K562 (cell line): ENCODE measurements at regions not wholly inside any gene's neighbourhood (a gene's known extent, or its start where the extent isn't known, plus 50 kb on each side); places are given as distances from the start of the nearest gene placed in this dataset.

Experiments
- ATAC-seq: fragments of 200-7000 bp; cut with Tn5 transposase; 3 replicates; pipeline ENCODE4 v1.9.1; 2020; ENCODE audit warnings: moderate library complexity
- BruUV-seq: library from RNA; stranded (reverse); fragments of 400-500 nt; replicated peaks from 2 replicates; lab custom pipeline; 2021; lab: Mats Ljungman, UMichigan
- CTCF ChIA-PET: fragments of 300-600 bp; formaldehyde crosslinking; extraction: SDS; loops from one replicate; lab custom pipeline; 2021; ENCODE audit warnings: low intra/inter-chr PET ratio; lab: Yijun Ruan, JAX
- POLR2A ChIA-PET: fragments of 300-600, 350-650 bp; sonication (Branson Sonifier 250); formaldehyde crosslinking; extraction: SDS; loops from one replicate; lab custom pipeline; 2021; ENCODE audit warnings: antibody characterized with exemption, inconsistent platforms; lab: Yijun Ruan, JAX
- DNase-seq, 4 experiments: peaks; one replicate each; pipeline versions ENCODE4 v3.0.0 to v3.0.0-alpha.2; 2011 to 2018; ENCODE audit warnings: low spot score in 3 of 4, mixed read lengths in 3 of 4; ENCODE audit errors: extremely low read depth in 1 of 4
- FAIRE-seq: peaks from 2 replicates; lab custom pipeline; 2011; peaks lifted over from hg19 to GRCh38; lab: Jason Lieb, UNC
- H2AFZ ChIP-seq: 2 replicates; pipeline ENCODE4 v1.6.0; 2011; ENCODE audit warnings: low read depth, low read length, control low read depth, inconsistent platforms
- H3K27ac ChIP-seq: fragments of 200-600 bp; 3 replicates; pipeline ENCODE4 v1.8.0; 2011; ENCODE audit warnings: low read depth, mild to moderate bottlenecking, control low read depth, inconsistent platforms, low read length, moderate library complexity, mixed read lengths; ENCODE audit errors: extremely low read depth
- H3K27me3 ChIP-seq, 2 experiments: fragments of 300-600 bp in 1 of 2; 2 replicates in 1 of 2; 3 replicates in 1 of 2; pipeline versions ENCODE4 v1.6.0 to v1.8.0; 2011; ENCODE audit warnings: inconsistent platforms in 2 of 2, low read length in 2 of 2, mild to moderate bottlenecking in 1 of 2, mixed read lengths in 1 of 2, moderate library complexity in 1 of 2; ENCODE audit not compliant: control insufficient read depth in 2 of 2, insufficient read depth in 2 of 2
- H3K36me3 ChIP-seq: fragments of 300-600 bp; 3 replicates; pipeline ENCODE4 v1.8.0; 2011; ENCODE audit warnings: mild to moderate bottlenecking, low read length, inconsistent platforms; ENCODE audit not compliant: control insufficient read depth, insufficient read depth
- H3K4me1 ChIP-seq, 2 experiments: fragments of 200-600 bp in 1 of 2; replicated peaks in 1 of 2; 2 replicates in 1 of 2; 3 replicates in 1 of 2; pipeline versions ENCODE4 v1.5.1 to v1.8.0; 2011; ENCODE audit warnings: inconsistent platforms in 2 of 2, low read length in 2 of 2, mild to moderate bottlenecking in 1 of 2, mixed read lengths in 1 of 2, moderate library complexity in 1 of 2; ENCODE audit not compliant: control insufficient read depth in 2 of 2, insufficient read depth in 2 of 2
- H3K4me2 ChIP-seq: 2 replicates; pipeline ENCODE4 v1.6.1; 2011; ENCODE audit warnings: low read length, control low read depth, inconsistent platforms, mixed read lengths; ENCODE audit not compliant: insufficient read depth
- H3K4me3 ChIP-seq: fragments of 200-600 bp; sonication (generic), shearing (Covaris generic); 2 replicates; pipeline ENCODE4 v1.5.1; 2016; ENCODE audit warnings: control low read depth, inconsistent platforms
- H3K79me2 ChIP-seq: fragments of 200-600 bp; 3 replicates; pipeline ENCODE4 v1.8.0; 2011; ENCODE audit warnings: low read length, inconsistent platforms; ENCODE audit not compliant: control insufficient read depth, insufficient read depth
- H3K9ac ChIP-seq, 2 experiments: 2 replicates each; pipeline versions ENCODE4 v1.6.0 to v1.6.1; 2011; ENCODE audit warnings: low read depth in 2 of 2, low read length in 2 of 2, control low read depth in 1 of 2, inconsistent platforms in 1 of 2, mild to moderate bottlenecking in 1 of 2, mixed read lengths in 1 of 2; ENCODE audit not compliant: insufficient read depth in 1 of 2
- H3K9me1 ChIP-seq: one replicate; pipeline ENCODE4 v1.6.0; 2011; ENCODE audit warnings: inconsistent platforms, mild to moderate bottlenecking, low read length, moderate library complexity; ENCODE audit not compliant: control insufficient read depth, insufficient read depth
- H3K9me3 ChIP-seq: replicated peaks from 2 replicates; pipeline ENCODE4 v1.5.1; 2011; ENCODE audit warnings: low read depth, low read length, inconsistent platforms; ENCODE audit not compliant: control insufficient read depth, insufficient read depth
- H4K20me1 ChIP-seq: replicated peaks from 2 replicates; pipeline ENCODE4 v1.6.1; 2011; ENCODE audit warnings: low read length, inconsistent platforms, mixed read lengths; ENCODE audit not compliant: control insufficient read depth, insufficient read depth
- CREB3 ChIP-seq: fragments of 450-650 bp; conservative IDR thresholded peaks from 2 replicates; pipeline ENCODE4 v1.6.1; 2016; ENCODE audit warnings: missing genetic modification characterization, low read depth, mild to moderate bottlenecking, missing compliant biosample characterization, moderate library complexity
- EHMT2 ChIP-seq: fragments of 450-650 bp; IDR thresholded peaks from 2 replicates; pipeline ENCODE4 v1.6.1; 2018; ENCODE audit warnings: antibody characterized with exemption
- EP300 ChIP-seq: IDR thresholded peaks from 2 replicates; pipeline ENCODE4 v1.6.1; 2012; ENCODE audit warnings: low read length, improper control_type of control experiment
- ZNF318 ChIP-seq, 2 experiments: fragments of 450-650 bp; IDR thresholded peaks; 2 replicates each; pipeline ENCODE4 v1.6.1; 2016; ENCODE audit warnings: mild to moderate bottlenecking in 2 of 2, borderline replicate concordance in 1 of 2, low read depth in 1 of 2, moderate library complexity in 1 of 2
- ZNF407 ChIP-seq: fragments of 450-650 bp; IDR thresholded peaks from 2 replicates; pipeline ENCODE4 v1.6.1; 2016; ENCODE audit warnings: low read depth
- WGBS: fragments of 100-300 bp; shearing (Covaris generic); methylation state at CpG from one replicate; pipeline ENCODE4 v1.1.6; 2016; ENCODE audit warnings: low coverage, mixed read lengths; ENCODE audit not compliant: insufficient coverage; ENCODE audit errors: missing lambda C conversion rate; 5-methylcytosine and 5-hydroxymethylcytosine counted together
- in situ Hi-C: fragments of 300-500 bp; cut with MboI; formaldehyde crosslinking; loops from 4 replicates; pipeline ENCODE4 v1.15.0; 2018; ENCODE audit warnings: inconsistent platforms, mixed read lengths
- intact Hi-C: fragments of 100-400 bp; cut with micrococcal nuclease; formaldehyde crosslinking; loops from 2 replicates; pipeline ENCODE4 v1.14.2; 2022

GRCh38 chr13:87452281-87452680 is 218.9 kb upstream of the SLITRK5 start:
- H3K9me1 ChIP-seq: no peaks in the 10 kb centered on the region
- H3K9me3 ChIP-seq: no peaks in the 10 kb centered on the region
- H2AFZ ChIP-seq: no peak overlapping the region
- no peaks in the 10 kb centered on the region for H3K36me3 ChIP-seq
- no peak overlapping the region for H3K4me2 ChIP-seq
- ChIA-PET POLR2A (no interaction called here), CTCF (no interaction called here)
- FAIRE-seq (no peak), ATAC-seq (no peak), DNase-seq (no peak)
- H3K79me2 ChIP-seq: no peaks in the 10 kb centered on the region
- no TSS peak for BruUV-seq
- in situ Hi-C loops (no loop called here), intact Hi-C loops (no loop called here)
- no peak overlapping the region for H3K4me3 ChIP-seq
- WGBS: 0% methylated on average over 2 of the region's 2 CpGs
- no peak overlapping the region for H3K27ac ChIP-seq
- no peak overlapping the region for H3K9ac ChIP-seq
- no peaks in the 10 kb centered on the region for H4K20me1 ChIP-seq
- no peaks in the 10 kb centered on the region for H3K4me1 ChIP-seq
- H3K27me3 ChIP-seq: no peaks in the 10 kb centered on the region
- no peak for TF ChIP-seq EHMT2
- no peak for TF ChIP-seq ZNF407
- no peak for TF ChIP-seq CREB3 (tag)
- no peak for TF ChIP-seq EP300
- TF ChIP-seq ZNF318 (IDR thresholded peaks at IDR 0.05; ENCODE audit: borderline replicate concordance in 1 of 2, low read depth in 1 of 2): no peak
